ENCODE measurements at regions not wholly inside any gene's neighbourhood (a gene's known extent, or its start where the extent isn't known, plus 50 kb on each side); places are given as distances from the start of the nearest gene placed in this dataset.
A peak's percentile ranks its signal among the peaks of the same experiment; 100 is the strongest.

DNA sequence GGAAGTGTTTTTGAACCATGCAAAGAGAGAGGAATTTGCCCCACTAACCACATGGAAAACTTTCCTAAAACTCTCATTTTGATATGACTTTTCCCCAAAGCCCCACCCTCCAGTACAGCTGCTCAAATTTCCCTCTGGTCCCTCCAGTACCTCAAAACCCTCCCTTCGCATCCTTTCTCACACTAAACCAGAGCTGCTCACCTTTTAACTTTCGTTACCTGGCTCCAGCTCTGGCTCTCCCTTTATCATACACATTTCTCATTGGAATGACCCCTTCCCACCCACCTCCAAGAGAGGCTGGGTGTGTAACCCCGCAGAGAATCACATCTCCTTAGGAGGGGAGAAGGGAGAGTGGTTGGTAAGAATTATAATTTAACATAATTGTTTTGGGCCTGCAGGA, 86.8 kb upstream of the NDUFV2 start:
- H3K4me3 ChIP-seq (replicated peaks in 1 of 3; ENCODE audit: insufficient read depth in 1 of 3, low read depth in 2 of 3, low read length in 3 of 3): no peak overlapping the region
- intact Hi-C loops (cut with micrococcal nuclease; ENCODE audit: unreplicated experiment): no loop called here
- H3K9ac ChIP-seq (ENCODE audit: insufficient read depth, low read depth, low read length): no peak overlapping the region
- in situ Hi-C loops (cut with HindIII; ENCODE audit: extremely low pct_ligation_motif_present, low pct_unique_long_range_greater_than_20kb): no loop called here
- no peaks in the 10 kb centered on the region for H4K20me1 ChIP-seq (ENCODE audit: insufficient read depth, low read length)
- ChIA-PET CTCF (ENCODE audit: low intra/inter-chr PET ratio, low total read pairs) (no interaction called here), POLR2A (no interaction called here)
- TF ChIP-seq, protein P1, sequence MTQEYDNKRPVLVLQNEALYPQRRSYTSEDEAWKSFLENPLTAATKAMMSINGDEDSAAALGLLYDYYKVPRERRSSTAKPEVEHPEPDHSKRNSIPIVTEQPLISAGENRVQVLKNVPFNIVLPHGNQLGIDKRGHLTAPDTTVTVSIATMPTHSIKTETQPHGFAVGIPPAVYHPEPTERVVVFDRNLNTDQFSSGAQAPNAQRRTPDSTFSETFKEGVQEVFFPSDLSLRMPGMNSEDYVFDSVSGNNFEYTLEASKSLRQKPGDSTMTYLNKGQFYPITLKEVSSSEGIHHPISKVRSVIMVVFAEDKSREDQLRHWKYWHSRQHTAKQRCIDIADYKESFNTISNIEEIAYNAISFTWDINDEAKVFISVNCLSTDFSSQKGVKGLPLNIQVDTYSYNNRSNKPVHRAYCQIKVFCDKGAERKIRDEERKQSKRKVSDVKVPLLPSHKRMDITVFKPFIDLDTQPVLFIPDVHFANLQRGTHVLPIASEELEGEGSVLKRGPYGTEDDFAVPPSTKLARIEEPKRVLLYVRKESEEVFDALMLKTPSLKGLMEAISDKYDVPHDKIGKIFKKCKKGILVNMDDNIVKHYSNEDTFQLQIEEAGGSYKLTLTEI (CRISPR knock-in tag; conservative IDR thresholded peaks at IDR 0.05): no peak
- no peak for TF ChIP-seq ZSCAN21 (CRISPR knock-in tag; IDR thresholded peaks at IDR 0.05; ENCODE audit: borderline replicate concordance)
- ATAC-seq (no peak), FAIRE-seq (no peak), DNase-seq (ENCODE audit: low spot score) (no peak)
- H3K27me3 ChIP-seq (ENCODE audit: control insufficient read depth in 1 of 2, insufficient read depth in 2 of 2, low read length in 2 of 2): 0 out of 5 replicates have a peak, but pooled peaks cover 0 to 3% of the 10 kb centered on the region in 2 experiments
- H3K27ac ChIP-seq (ENCODE audit: extremely low read length, insufficient read depth, low read length): no peak overlapping the region
- no peak overlapping the region for H2AFZ ChIP-seq (ENCODE audit: low read length)
- BruUV-seq (replicated peaks): no TSS peak
- H3K4me2 ChIP-seq (ENCODE audit: low read depth, low read length): no peak overlapping the region
- H3K9me3 ChIP-seq (ENCODE audit: low read length): no peaks in the 10 kb centered on the region
- H3K4me1 ChIP-seq (ENCODE audit: insufficient read depth, low read length): peaks cover 27% of the 10 kb centered on the region
- H3K36me3 ChIP-seq (replicated peaks in 1 of 2; ENCODE audit: control insufficient read depth in 1 of 2, insufficient read depth in 2 of 2, low read length in 2 of 2): no peaks in the 10 kb centered on the region
- no peaks in the 10 kb centered on the region for H3K79me2 ChIP-seq (ENCODE audit: insufficient read depth, low read length)
- 57% methylated on average over 3 of the region's 3 CpGs for WGBS (ENCODE audit: low lambda C conversion rate)

DNA sequence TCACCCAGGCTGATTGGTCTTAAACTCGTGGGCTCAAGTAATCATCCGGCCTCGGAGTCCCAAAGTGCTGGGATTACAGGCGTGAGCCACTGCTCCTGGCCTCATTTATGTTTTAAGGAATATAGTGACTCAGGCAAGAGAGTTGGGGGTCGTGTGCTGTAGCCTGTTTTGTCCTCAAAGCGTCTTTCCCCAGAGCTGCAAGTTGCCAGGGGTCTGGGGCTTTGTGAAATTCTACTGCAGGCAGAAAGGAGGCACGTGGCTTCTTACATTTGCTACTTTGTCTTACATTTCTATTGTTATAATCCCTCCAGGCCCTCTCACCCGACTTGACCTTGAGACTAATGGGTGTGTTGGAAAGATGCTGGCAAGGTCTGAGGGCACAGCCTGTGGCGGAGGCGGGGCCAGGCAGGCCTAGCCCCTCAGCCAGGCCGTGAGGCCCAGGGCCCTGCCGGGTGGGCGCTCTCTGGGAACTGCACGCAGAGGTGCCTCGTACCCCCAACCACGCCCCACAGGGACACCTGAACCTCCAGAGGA, 85.8 kb upstream of the NDUFV2 start:
- Histone ChIP-seq H3K27ac (ENCODE audit: extremely low read length, insufficient read depth, low read length) (no peak overlapping the region), H3K9ac (ENCODE audit: insufficient read depth, low read depth, low read length) (no peak overlapping the region), H3K79me2 (ENCODE audit: insufficient read depth, low read length) (no peaks in the 10 kb centered on the region), H2AFZ (ENCODE audit: low read length) (no peak overlapping the region), H3K36me3 (replicated peaks in 1 of 2; ENCODE audit: control insufficient read depth in 1 of 2, insufficient read depth in 2 of 2, low read length in 2 of 2) (no peaks in the 10 kb centered on the region), H3K4me1 (ENCODE audit: insufficient read depth, low read length) (peaks cover 27% of the 10 kb centered on the region), H3K4me2 (ENCODE audit: low read depth, low read length) (peak overlapping the region; percentile 68), H3K27me3 (ENCODE audit: control insufficient read depth in 1 of 2, insufficient read depth in 2 of 2, low read length in 2 of 2) (0 out of 5 replicates have a peak, but pooled peaks cover 0 to 3% of the 10 kb centered on the region in 2 experiments), H3K9me3 (ENCODE audit: low read length) (no peaks in the 10 kb centered on the region), H3K4me3 (replicated peaks in 1 of 3; ENCODE audit: insufficient read depth in 1 of 3, low read depth in 2 of 3, low read length in 3 of 3) (peak overlapping the region; percentile 20 to 63 (median 39); a peak in 5 of 6 replicates), H4K20me1 (ENCODE audit: insufficient read depth, low read length) (no peaks in the 10 kb centered on the region)
- FAIRE-seq: no peak
- no peak for DNase-seq (ENCODE audit: low spot score)
- BruUV-seq (replicated peaks): no TSS peak
- ChIA-PET POLR2A (no interaction called here), CTCF (ENCODE audit: low intra/inter-chr PET ratio, low total read pairs) (no interaction called here)
- in situ Hi-C loops (cut with HindIII; ENCODE audit: extremely low pct_ligation_motif_present, low pct_unique_long_range_greater_than_20kb): no loop called here
- intact Hi-C loops (cut with micrococcal nuclease; ENCODE audit: unreplicated experiment): no loop called here
- peak; percentile 64 for ATAC-seq
- WGBS (ENCODE audit: low lambda C conversion rate): 45% methylated on average over 12 of the region's 16 CpGs
- no peak for TF ChIP-seq JARID2 (CRISPR knock-in tag; IDR thresholded peaks at IDR 0.05; ENCODE audit: insufficient replicate concordance)
- TF ChIP-seq KDM5A (IDR thresholded peaks at IDR 0.05; ENCODE audit: borderline replicate concordance, low read length): no peak
- 0 out of 2 replicates have a peak, but pooled peaks have one; percentile 19 for TF ChIP-seq ZNF891 (CRISPR knock-in tag; IDR thresholded peaks at IDR 0.05)
- no peak for TF ChIP-seq ISX (CRISPR knock-in tag; conservative IDR thresholded peaks at IDR 0.05)
- TF ChIP-seq MLLT10 (CRISPR knock-in tag; IDR thresholded peaks at IDR 0.05): no peak
- no peak for TF ChIP-seq MTA1 (CRISPR knock-in tag; IDR thresholded peaks at IDR 0.05; ENCODE audit: borderline replicate concordance)
- no peak for TF ChIP-seq STAT5B (CRISPR knock-in tag; IDR thresholded peaks at IDR 0.05)
- no peak for TF ChIP-seq SMARCC2 (IDR thresholded peaks at IDR 0.05)
- no peak for TF ChIP-seq ZFP36L2 (CRISPR knock-in tag; IDR thresholded peaks at IDR 0.05)
- no peak for TF ChIP-seq NFRKB (IDR thresholded peaks at IDR 0.05)
- TF ChIP-seq ZNF124 (CRISPR knock-in tag; IDR thresholded peaks at IDR 0.05): no peak
- TF ChIP-seq EZH2 (conservative IDR thresholded peaks at IDR 0.05; ENCODE audit: low read depth, low read length): no peak
- TF ChIP-seq YY1 (IDR thresholded peaks at IDR 0.05; ENCODE audit: insufficient read depth, insufficient replicate concordance, low read depth, low read length): no peak
- TF ChIP-seq, protein P2, sequence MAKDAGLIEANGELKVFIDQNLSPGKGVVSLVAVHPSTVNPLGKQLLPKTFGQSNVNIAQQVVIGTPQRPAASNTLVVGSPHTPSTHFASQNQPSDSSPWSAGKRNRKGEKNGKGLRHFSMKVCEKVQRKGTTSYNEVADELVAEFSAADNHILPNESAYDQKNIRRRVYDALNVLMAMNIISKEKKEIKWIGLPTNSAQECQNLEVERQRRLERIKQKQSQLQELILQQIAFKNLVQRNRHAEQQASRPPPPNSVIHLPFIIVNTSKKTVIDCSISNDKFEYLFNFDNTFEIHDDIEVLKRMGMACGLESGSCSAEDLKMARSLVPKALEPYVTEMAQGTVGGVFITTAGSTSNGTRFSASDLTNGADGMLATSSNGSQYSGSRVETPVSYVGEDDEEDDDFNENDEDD (CRISPR knock-in tag; IDR thresholded peaks at IDR 0.05; ENCODE audit: borderline replicate concordance): no peak
